ENCODE measurements at regions not wholly inside any gene's neighbourhood (a gene's known extent, or its start where the extent isn't known, plus 50 kb on each side); places are given as distances from the start of the nearest gene placed in this dataset.

- no peak for DNase-seq
Observed at GRCh38 chr2:149832324-149832723, 244.7 kb upstream of the MMADHC start.

GRCh38 chr2:149828520-149829210 is 241.1 kb upstream of the MMADHC start:
- DNase-seq, result no peak

- DNase-seq, result no peak
Observed at GRCh38 chr2:149827585-149828126, 240.1 kb upstream of the MMADHC start.

- no peak for DNase-seq
Observed at GRCh38 chr2:149826471-149827125, 239.0 kb upstream of the MMADHC start.

- no peak for DNase-seq
Observed at GRCh38 chr2:149825473-149825872, 237.9 kb upstream of the MMADHC start.

GRCh38 chr2:149824136-149824535 is 236.6 kb upstream of the MMADHC start:
- DNase-seq, result no peak

- no peak for DNase-seq
Observed at GRCh38 chr2:149819356-149819957, 231.9 kb upstream of the MMADHC start.

- no peak for DNase-seq
Observed at GRCh38 chr2:149816756-149817551, 229.4 kb upstream of the MMADHC start.

GRCh38 chr2:149815941-149816340 is 228.4 kb upstream of the MMADHC start:
- no peak for DNase-seq

- no peak for DNase-seq
Observed at GRCh38 chr2:149814901-149815300, 227.3 kb upstream of the MMADHC start.

- DNase-seq, result no peak
Observed at GRCh38 chr2:149814049-149814448, 226.5 kb upstream of the MMADHC start.

- no peak for DNase-seq
Observed at GRCh38 chr2:149808556-149808955, 221.0 kb upstream of the MMADHC start.

GRCh38 chr2:149806651-149807050 is 219.1 kb upstream of the MMADHC start:
- no peak for DNase-seq

- DNase-seq, result no peak
Observed at GRCh38 chr2:149800624-149801542, 213.3 kb upstream of the MMADHC start.

- no peak for DNase-seq
Observed at GRCh38 chr2:149799013-149799705, 211.6 kb upstream of the MMADHC start.

- no peak for DNase-seq
Observed at GRCh38 chr2:149797030-149797429, 209.5 kb upstream of the MMADHC start.

- no peak for DNase-seq
Observed at GRCh38 chr2:149789549-149789948, 202.0 kb upstream of the MMADHC start.

GRCh38 chr2:149787206-149787605 is 199.6 kb upstream of the MMADHC start:
- DNase-seq, result no peak

- DNase-seq, result no peak
Observed at GRCh38 chr2:149783284-149783683, 195.7 kb upstream of the MMADHC start.

GRCh38 chr2:149782572-149782971 is 195.0 kb upstream of the MMADHC start:
- DNase-seq, result no peak

- DNase-seq, result no peak
Observed at GRCh38 chr2:149781263-149781808, 193.8 kb upstream of the MMADHC start.

All from T1000 (cell line).